Gastroesophageal sphincter (tissue), 3 donors: ENCODE measurements at regions not wholly inside any gene's neighbourhood (a gene's known extent, or its start where the extent isn't known, plus 50 kb on each side); places are given as distances from the start of the nearest gene placed in this dataset.

Experiments
- CTCF ChIP-seq, 4 experiments: fragments of 200-600 bp in 2 of 4; fragments of 450-650 bp in 2 of 4; sonication (generic) in 1 of 4; IDR thresholded peaks; one replicate each; pipeline ENCODE4 v1.5.1; 2017 to 2019; ENCODE audit warnings: antibody characterized with exemption in 4 of 4, mild to moderate bottlenecking in 2 of 4, moderate library complexity in 2 of 4
- POLR2A ChIP-seq, 2 donors: fragments of 450-650 bp; IDR thresholded peaks; one replicate each; pipeline ENCODE4 v1.6.1; 2017; ENCODE audit warnings: antibody characterized with exemption in 2 of 2, mild to moderate bottlenecking in 2 of 2, moderate library complexity in 1 of 2

- TF ChIP-seq CTCF (IDR thresholded peaks at IDR 0.05) (no peak), POLR2A (IDR thresholded peaks at IDR 0.05) (no peak)
These were observed 381.3 kb upstream of the FGF16 start for GRCh38 chrX:77065896-77066295.
